A549 (cell line): ENCODE measurements at regions not wholly inside any gene's neighbourhood (a gene's known extent, or its start where the extent isn't known, plus 50 kb on each side); places are given as distances from the start of the nearest gene placed in this dataset.
A peak's percentile ranks its signal among the peaks of the same experiment; 100 is the strongest.

Experiments used
- ATAC-seq, 2 experiments: fragments of 200-7000 bp in 1 of 2; fragments of >200 bp in 1 of 2; cut with Nextera tagmentation in 1 of 2; cut with Tn5 transposase in 1 of 2; 3 replicates each; pipeline versions ENCODE4 v1.8.0 to v1.9.1; 2018 to 2020; ENCODE audit warnings: mild to moderate bottlenecking in 1 of 2, moderate library complexity in 1 of 2
- CTCF ChIA-PET: fragments of 300-600 bp; sonication (Branson Sonifier 250); formaldehyde crosslinking; extraction: SDS; loops from one replicate; lab custom pipeline; 2021; ENCODE audit warnings: antibody characterized with exemption, inconsistent platforms; lab: Yijun Ruan, JAX
- POLR2A ChIA-PET: fragments of 350-600 bp; formaldehyde crosslinking; extraction: SDS; loops from one replicate; lab custom pipeline; 2021; ENCODE audit warnings: antibody characterized with exemption, inconsistent platforms; lab: Yijun Ruan, JAX
- DNase-seq, 2 experiments: peaks; one replicate each; pipeline versions ENCODE4 v3.0.0 to v3.0.0-alpha.2; 2011 to 2016; ENCODE audit warnings: low read depth in 1 of 2, low spot score in 1 of 2
- FAIRE-seq: peaks from 2 replicates; lab custom pipeline; 2011; peaks lifted over from hg19 to GRCh38; lab: Jason Lieb, UNC
- H3K27ac ChIP-seq, 2 experiments: fragments of >200 bp; sonication (Bioruptor Twin); formaldehyde crosslinking; 3 replicates each; pipeline ENCODE4 v1.5.1; 2016 to 2017
- H3K4me1 ChIP-seq: fragments of >200 bp; sonication (Bioruptor Twin); formaldehyde crosslinking; 3 replicates; pipeline ENCODE4 v1.6.1; 2016
- H3K4me2 ChIP-seq: fragments of >200 bp; sonication (Bioruptor Twin); formaldehyde crosslinking; 3 replicates; pipeline ENCODE4 v1.6.1; 2016
- H3K4me3 ChIP-seq: fragments of >200 bp; sonication (Bioruptor Twin); formaldehyde crosslinking; 3 replicates; pipeline ENCODE4 v1.5.1; 2016
- H3K9me3 ChIP-seq: fragments of >200 bp; sonication (Bioruptor Twin); formaldehyde crosslinking; 3 replicates; pipeline ENCODE4 v1.6.1; 2016
- CBX2 ChIP-seq: fragments of 200-600 bp; sonication (generic); IDR thresholded peaks from 2 replicates; pipeline ENCODE4 v1.6.1; 2016; ENCODE audit warnings: low read depth, mild to moderate bottlenecking, borderline replicate concordance
- CHD4 ChIP-seq: fragments of 200-600 bp; sonication (generic); IDR thresholded peaks from 2 replicates; pipeline ENCODE4 v1.6.1; 2016; ENCODE audit warnings: antibody characterized with exemption, mild to moderate bottlenecking, borderline replicate concordance
- EHMT2 ChIP-seq: fragments of 200-600 bp; sonication (generic); IDR thresholded peaks from 2 replicates; pipeline ENCODE4 v1.6.1; 2016; ENCODE audit warnings: antibody characterized with exemption, low read depth, mild to moderate bottlenecking, moderate library complexity
- EP300 ChIP-seq, 2 experiments: fragments of >200 bp; sonication (Bioruptor Twin); formaldehyde crosslinking; IDR thresholded peaks; 2 replicates in 1 of 2; 3 replicates in 1 of 2; pipeline ENCODE4 v1.6.1; 2016 to 2017
- ESRRA ChIP-seq: fragments of 150-350 bp; IDR thresholded peaks from 2 replicates; pipeline ENCODE4 v1.6.1; 2014; ENCODE audit warnings: mild to moderate bottlenecking, low read length, borderline replicate concordance
- FOXS1 ChIP-seq: fragments of 250-450 bp; sonication (Bioruptor Pico); IDR thresholded peaks from 2 replicates; pipeline ENCODE4 v1.5.0; 2020; ENCODE audit warnings: mild to moderate bottlenecking, moderate library complexity
- HES2 ChIP-seq: fragments of >200 bp; sonication (Bioruptor Twin); formaldehyde crosslinking; IDR thresholded peaks from 2 replicates; pipeline ENCODE4 v1.6.1; 2016
- KDM1A ChIP-seq: fragments of 200-600 bp; sonication (generic); IDR thresholded peaks from 2 replicates; pipeline ENCODE4 v1.6.1; 2016; ENCODE audit warnings: low read depth, mild to moderate bottlenecking
- NPAS2 ChIP-seq: fragments of 250-450 bp; sonication (Bioruptor Pico); IDR thresholded peaks from 2 replicates; pipeline ENCODE4 v1.8.0; 2022; ENCODE audit warnings: mild to moderate bottlenecking, moderate library complexity, borderline replicate concordance
- PBX3 ChIP-seq: IDR thresholded peaks from 2 replicates; pipeline ENCODE4 v1.6.1; 2012
- SMC3 ChIP-seq: fragments of >200 bp; sonication (Bioruptor Twin); formaldehyde crosslinking; IDR thresholded peaks from 3 replicates; pipeline ENCODE4 v1.6.1; 2018; ENCODE audit warnings: inconsistent platforms
- SREBF2 ChIP-seq: fragments of 450-650 bp; IDR thresholded peaks from 2 replicates; pipeline ENCODE4 v1.6.1; 2014; ENCODE audit warnings: mild to moderate bottlenecking, moderate library complexity
- TFCP2L1 ChIP-seq: fragments of 250-450 bp; sonication (Bioruptor Pico); IDR thresholded peaks from 2 replicates; pipeline ENCODE4 v1.5.0; 2021; ENCODE audit warnings: mild to moderate bottlenecking
- TP53 ChIP-seq: fragments of 250-450 bp; sonication (Bioruptor Pico); IDR thresholded peaks from 2 replicates; pipeline ENCODE4 v1.5.0; 2021; ENCODE audit warnings: mild to moderate bottlenecking, moderate library complexity
- USF2 ChIP-seq: fragments of 450-650 bp; IDR thresholded peaks from 2 replicates; pipeline ENCODE4 v1.6.1; 2014; ENCODE audit warnings: antibody characterized with exemption
- ZC3H11A ChIP-seq: fragments of 450-650 bp; IDR thresholded peaks from 2 replicates; pipeline ENCODE4 v1.6.1; 2014; ENCODE audit warnings: antibody characterized with exemption, mild to moderate bottlenecking
- ZSCAN20 ChIP-seq: fragments of 250-450 bp; sonication (Bioruptor Pico); IDR thresholded peaks from 2 replicates; pipeline ENCODE4 v1.8.0; 2022; ENCODE audit warnings: mild to moderate bottlenecking, moderate library complexity
- WGBS: methylation state at CpG from one replicate; pipeline ENCODE4 v1.1.6; 2017; ENCODE audit errors: missing lambda C conversion rate; 5-methylcytosine and 5-hydroxymethylcytosine counted together

GRCh38 chr18:78297048-78297447 is 682.6 kb upstream of the SALL3 start:
- H3K9me3 ChIP-seq: no peaks in the 10 kb centered on the region
- no peak overlapping the region for H3K4me3 ChIP-seq
- ChIA-PET CTCF (no interaction called here), POLR2A (no interaction called here)
- H3K4me1 ChIP-seq: no peaks in the 10 kb centered on the region
- H3K27ac ChIP-seq: no peak overlapping the region
- no peak for ATAC-seq
- no peak for FAIRE-seq
- DNase-seq: no peak
- no peak overlapping the region for H3K4me2 ChIP-seq
- TF ChIP-seq SMC3 (no peak), USF2 (peak; percentile 31; the same call in 1 of the 2 replicates)
- WGBS: 0% methylated on average over 5 of the region's 10 CpGs

GRCh38 chr18:78303519-78304191 is 676.0 kb upstream of the SALL3 start:
- DNase-seq (no peak), FAIRE-seq (no peak), ATAC-seq (no peak)
- H3K27ac ChIP-seq: no peak overlapping the region
- TF ChIP-seq TP53 (CRISPR knock-in tag) (no peak), EP300 (IDR thresholded peaks at IDR 0.05) (no peak), ZC3H11A (no peak), FOXS1 (CRISPR knock-in tag) (no peak), CHD4 (no peak), NPAS2 (CRISPR knock-in tag) (no peak)
- H3K4me1 ChIP-seq: no peaks in the 10 kb centered on the region
- H3K4me2 ChIP-seq: no peak overlapping the region
- WGBS: 25% methylated on average over 14 of the region's 15 CpGs
- no peak overlapping the region for H3K4me3 ChIP-seq
- H3K9me3 ChIP-seq: no peaks in the 10 kb centered on the region
- POLR2A ChIA-PET: no interaction called here
- CTCF ChIA-PET: no interaction called here

GRCh38 chr18:78304192-78305164 is 675.1 kb upstream of the SALL3 start:
- POLR2A ChIA-PET: no interaction called here
- H3K4me1 ChIP-seq: no peaks in the 10 kb centered on the region
- no peak for TF ChIP-seq HES2
- TF ChIP-seq EHMT2: no peak
- TF ChIP-seq ESRRA: no peak
- no peak for TF ChIP-seq KDM1A
- TF ChIP-seq ZSCAN20 (CRISPR knock-in tag): no peak
- TF ChIP-seq SREBF2: no peak
- TF ChIP-seq TFCP2L1 (CRISPR knock-in tag): no peak
- no peak for TF ChIP-seq PBX3
- TF ChIP-seq CBX2: no peak
- ATAC-seq: no peak
- CTCF ChIA-PET: no interaction called here
- 40% methylated on average over 25 of the region's 25 CpGs for WGBS
- FAIRE-seq: no peak
- no peak overlapping the region for H3K4me2 ChIP-seq
- DNase-seq: no peak
- no peaks in the 10 kb centered on the region for H3K9me3 ChIP-seq
- H3K4me3 ChIP-seq: no peak overlapping the region
- H3K27ac ChIP-seq: no peak overlapping the region
